ENCODE measurements at regions not wholly inside any gene's neighbourhood (a gene's known extent, or its start where the extent isn't known, plus 50 kb on each side); places are given as distances from the start of the nearest gene placed in this dataset.

DNA sequence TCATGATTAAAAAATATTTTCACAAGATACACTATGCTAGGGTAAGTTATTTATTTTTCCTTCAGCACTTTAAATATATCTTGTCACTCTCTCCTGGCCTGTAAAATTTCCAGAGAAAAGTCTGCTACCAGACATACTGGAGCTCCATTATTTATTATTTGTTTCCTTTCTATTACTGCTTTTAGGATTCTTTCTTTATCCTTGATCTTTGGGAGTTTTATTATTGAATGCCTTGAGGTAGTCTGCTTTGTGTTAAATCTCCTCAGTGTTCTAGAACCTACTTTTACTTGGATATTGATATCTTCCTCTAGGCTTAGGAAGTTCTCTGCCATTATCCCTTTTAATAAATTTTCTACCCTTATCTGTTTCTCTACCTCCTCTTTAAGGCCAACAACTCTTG, 142.0 kb upstream of the TGFBR2 start:
- POLR2A ChIA-PET: no interaction called here
- ATAC-seq: no peak

DNA sequence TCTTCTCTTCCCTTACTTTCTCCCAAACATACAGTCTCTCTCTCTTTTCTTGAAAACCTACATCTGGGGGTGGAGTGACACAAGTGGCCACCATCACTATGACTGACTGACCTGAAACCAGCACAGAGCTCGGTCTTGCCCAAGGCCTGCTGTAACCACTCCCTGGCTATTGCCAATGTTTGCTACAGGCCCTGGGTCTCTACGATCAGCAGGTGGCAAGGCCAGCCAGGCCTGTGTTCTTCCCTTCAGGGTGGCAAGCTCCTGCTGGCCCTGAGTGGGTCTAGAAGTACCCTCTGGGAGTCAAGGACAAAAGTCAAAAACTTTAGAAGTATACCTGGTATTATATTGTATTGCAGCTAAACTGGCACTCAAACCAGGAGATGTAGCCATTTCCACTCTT, 140.9 kb upstream of the TGFBR2 start:
- Mint-ChIP-seq H3K4me1 (peaks cover under 1% of the 10 kb centered on the region), H3K36me3 (ENCODE audit: low read depth) (no peaks in the 10 kb centered on the region), H3K27ac (no peak overlapping the region), H3K9me3 (ENCODE audit: low read depth) (peaks cover 6% of the 10 kb centered on the region), H3K27me3 (no peaks in the 10 kb centered on the region), H3K4me3 (no peak overlapping the region)
- POLR2A ChIA-PET: no interaction called here
- ATAC-seq (no peak), DNase-seq (no peak)
- intact Hi-C loops (cut with DNase I, micrococcal nuclease): no loop called here
- CTCF ChIA-PET: interaction anchor here (1.4 kb wide), 1 partner anchor 18 kb away, joined by 4 read pairs; no protein-coding TSS in a partner anchor

More for the DNA sequence above, 142.0 kb upstream of the TGFBR2 start:
- Mint-ChIP-seq H3K9me3 (ENCODE audit: low read depth) (peaks cover 9% of the 10 kb centered on the region), H3K4me1 (no peaks in the 10 kb centered on the region), H3K27ac (no peak overlapping the region), H3K27me3 (no peaks in the 10 kb centered on the region), H3K4me3 (no peak overlapping the region), H3K36me3 (ENCODE audit: low read depth) (no peaks in the 10 kb centered on the region)
- no peak for DNase-seq
- CTCF ChIA-PET: interaction anchor here (0.8 to 1.4 kb wide), 3 partner anchors 17 to 155 kb away, joined by 3 to 4 read pairs (median 3); no protein-coding TSS in a partner anchor
- intact Hi-C loops (cut with DNase I, micrococcal nuclease): no loop called here

DNA sequence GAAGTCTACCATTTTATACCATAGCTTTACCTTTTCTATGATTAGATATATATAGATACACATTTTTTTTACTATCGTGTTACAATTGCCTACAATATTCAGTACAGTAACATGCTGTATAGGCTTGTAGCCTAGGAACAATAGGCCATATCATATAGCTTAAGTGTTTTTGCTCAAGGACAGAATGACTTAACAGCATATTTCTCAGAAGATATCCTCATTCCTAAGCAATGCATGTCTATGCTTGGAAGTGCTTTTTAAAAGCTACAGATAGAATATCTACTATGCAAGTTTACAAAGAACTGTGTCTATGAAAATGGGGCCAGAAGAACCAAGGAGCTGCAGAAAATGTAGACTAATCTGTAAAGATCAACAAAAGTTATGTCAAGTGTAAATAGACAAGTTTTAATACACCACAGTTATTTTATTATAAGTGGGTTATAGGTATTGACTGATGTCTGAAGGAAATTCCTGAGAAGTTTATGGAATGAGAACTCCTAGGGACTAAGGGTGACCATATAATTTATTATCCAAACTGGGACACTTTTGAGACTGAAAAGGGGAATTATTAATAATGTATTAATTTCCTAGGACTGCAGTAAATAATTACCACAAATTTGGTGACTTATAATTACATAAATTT, 138.7 kb upstream of the TGFBR2 start:
- POLR2A ChIA-PET: no interaction called here
- DNase-seq (no peak), ATAC-seq (no peak)
- CTCF ChIA-PET: interaction anchor here (0.6 to 1.2 kb wide), 3 partner anchors 25 to 691 kb away, joined by 3 read pairs; no protein-coding TSS in a partner anchor
- Mint-ChIP-seq H3K27me3 (no peaks in the 10 kb centered on the region), H3K4me1 (peaks cover 6% of the 10 kb centered on the region), H3K4me3 (no peak overlapping the region), H3K27ac (no peak overlapping the region), H3K36me3 (ENCODE audit: low read depth) (no peaks in the 10 kb centered on the region), H3K9me3 (ENCODE audit: low read depth) (peaks cover 6% of the 10 kb centered on the region)
- intact Hi-C loops (cut with DNase I, micrococcal nuclease): no loop called here

DNA sequence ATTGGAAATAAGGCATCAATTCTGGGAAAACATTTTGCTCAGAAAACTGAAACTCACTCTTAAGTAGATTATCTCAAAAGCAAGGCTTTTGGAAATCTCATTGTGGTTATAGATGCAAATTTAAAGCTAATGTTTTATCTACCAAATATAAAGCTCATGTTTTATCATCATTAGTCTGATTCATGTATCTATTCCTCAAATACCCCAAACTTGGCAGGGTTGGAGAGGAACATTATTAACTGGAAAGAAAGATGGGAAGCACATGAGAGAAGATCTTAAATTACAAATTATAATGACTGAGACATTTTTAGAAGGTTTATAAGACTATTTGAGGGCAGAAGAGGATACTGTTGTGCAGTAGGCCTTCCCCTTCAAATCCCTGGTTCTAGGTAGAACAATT, 137.3 kb upstream of the TGFBR2 start:
- H3K27ac Mint-ChIP-seq: no peak overlapping the region
- H3K36me3 Mint-ChIP-seq (ENCODE audit: low read depth): no peaks in the 10 kb centered on the region
- H3K4me3 Mint-ChIP-seq: no peak overlapping the region
- ATAC-seq: no peak
- no peaks in the 10 kb centered on the region for H3K27me3 Mint-ChIP-seq
- intact Hi-C loops (cut with DNase I, micrococcal nuclease): no loop called here
- H3K9me3 Mint-ChIP-seq (ENCODE audit: low read depth): peaks cover 5% of the 10 kb centered on the region
- POLR2A ChIA-PET: no interaction called here
- CTCF ChIA-PET: no interaction called here
- no peak for DNase-seq
- peaks cover 12% of the 10 kb centered on the region for H3K4me1 Mint-ChIP-seq

DNA sequence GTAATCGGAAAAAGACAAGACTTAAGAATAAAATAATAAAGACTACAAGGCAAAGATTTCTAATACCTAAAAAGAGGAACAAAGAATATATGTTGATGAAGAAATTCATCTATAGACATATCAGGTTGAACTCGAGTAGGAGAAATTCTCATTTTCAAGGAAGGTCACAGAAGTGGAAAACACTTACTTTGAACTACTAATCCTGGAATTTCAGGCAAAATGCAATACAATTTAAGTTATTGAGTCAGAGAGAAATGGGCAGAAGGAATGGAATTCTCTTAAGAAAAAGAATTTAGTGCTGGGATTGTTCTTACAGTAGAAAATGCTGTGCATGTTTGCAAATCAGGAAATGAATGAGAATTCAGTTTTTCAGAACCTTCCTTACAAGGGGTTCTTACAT, 135.9 kb upstream of the TGFBR2 start:
- Mint-ChIP-seq H3K4me1 (peaks cover 25% of the 10 kb centered on the region), H3K36me3 (ENCODE audit: low read depth) (no peaks in the 10 kb centered on the region), H3K27me3 (no peaks in the 10 kb centered on the region), H3K4me3 (no peak overlapping the region), H3K27ac (no peak overlapping the region), H3K9me3 (ENCODE audit: low read depth) (no peaks in the 10 kb centered on the region)
- intact Hi-C loops (cut with DNase I, micrococcal nuclease): no loop called here
- POLR2A ChIA-PET: no interaction called here
- ATAC-seq: no peak
- CTCF ChIA-PET: no interaction called here
- DNase-seq: no peak

DNA sequence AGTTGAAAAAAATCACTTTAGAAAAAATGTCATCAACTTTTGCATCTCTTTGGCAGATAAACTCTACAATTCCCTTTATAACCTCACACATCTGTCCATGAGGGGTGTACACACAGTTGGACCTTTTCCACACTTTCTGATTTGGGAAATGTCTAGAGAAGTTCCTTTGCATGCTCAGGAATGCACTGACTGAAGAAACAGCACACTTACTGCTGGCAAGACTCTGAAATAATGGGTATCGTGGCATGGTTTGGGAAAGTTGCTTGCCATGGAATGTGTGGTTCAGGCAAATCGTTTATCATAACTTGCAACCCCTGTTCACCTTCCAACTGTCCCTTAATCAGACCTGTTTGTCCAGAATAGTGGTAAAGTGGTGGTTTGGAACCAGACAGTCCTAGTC, 135.3 kb upstream of the TGFBR2 start:
- H3K27ac Mint-ChIP-seq: no peak overlapping the region
- H3K4me3 Mint-ChIP-seq: no peak overlapping the region
- intact Hi-C loops (cut with DNase I, micrococcal nuclease): no loop called here
- no peak for ATAC-seq
- ChIA-PET POLR2A (no interaction called here), CTCF (no interaction called here)
- H3K9me3 Mint-ChIP-seq (ENCODE audit: low read depth): no peaks in the 10 kb centered on the region
- DNase-seq: no peak
- no peaks in the 10 kb centered on the region for H3K36me3 Mint-ChIP-seq (ENCODE audit: low read depth)
- H3K27me3 Mint-ChIP-seq: no peaks in the 10 kb centered on the region
- H3K4me1 Mint-ChIP-seq: peaks cover 30% of the 10 kb centered on the region

DNA sequence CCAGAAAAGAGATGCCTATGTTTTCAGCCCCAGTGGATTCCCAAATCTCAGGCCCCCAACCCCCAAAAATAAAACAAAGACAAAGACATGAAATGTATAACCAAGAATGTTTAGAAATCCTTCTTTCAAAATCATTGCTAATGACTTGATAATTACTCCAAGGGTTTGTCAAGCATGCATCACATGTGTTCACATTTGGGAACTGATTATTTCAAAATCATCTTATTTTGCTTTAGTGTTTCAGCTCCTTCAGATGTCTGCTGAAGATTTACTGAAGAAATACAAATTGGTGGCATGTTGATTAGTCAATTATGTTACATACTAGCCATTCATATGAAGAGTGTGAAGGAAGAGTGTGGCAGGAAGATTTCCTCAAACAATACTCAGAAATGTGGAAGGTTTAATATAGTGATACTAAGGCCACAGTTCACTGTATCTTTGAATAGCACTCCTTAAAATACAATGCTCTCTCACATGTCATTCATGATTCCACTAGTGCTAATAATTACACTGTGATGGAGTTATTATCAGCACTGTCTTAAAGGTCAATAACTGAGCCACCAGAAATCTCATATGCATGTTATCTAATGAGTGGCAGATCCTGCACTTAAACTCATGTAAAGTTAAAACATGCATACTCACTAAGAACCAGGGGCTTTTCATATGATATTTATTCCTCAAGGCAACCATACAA, 134.5 kb upstream of the TGFBR2 start:
- H3K36me3 Mint-ChIP-seq (ENCODE audit: low read depth): no peaks in the 10 kb centered on the region
- POLR2A ChIA-PET: no interaction called here
- intact Hi-C loops (cut with DNase I, micrococcal nuclease): no loop called here

DNA sequence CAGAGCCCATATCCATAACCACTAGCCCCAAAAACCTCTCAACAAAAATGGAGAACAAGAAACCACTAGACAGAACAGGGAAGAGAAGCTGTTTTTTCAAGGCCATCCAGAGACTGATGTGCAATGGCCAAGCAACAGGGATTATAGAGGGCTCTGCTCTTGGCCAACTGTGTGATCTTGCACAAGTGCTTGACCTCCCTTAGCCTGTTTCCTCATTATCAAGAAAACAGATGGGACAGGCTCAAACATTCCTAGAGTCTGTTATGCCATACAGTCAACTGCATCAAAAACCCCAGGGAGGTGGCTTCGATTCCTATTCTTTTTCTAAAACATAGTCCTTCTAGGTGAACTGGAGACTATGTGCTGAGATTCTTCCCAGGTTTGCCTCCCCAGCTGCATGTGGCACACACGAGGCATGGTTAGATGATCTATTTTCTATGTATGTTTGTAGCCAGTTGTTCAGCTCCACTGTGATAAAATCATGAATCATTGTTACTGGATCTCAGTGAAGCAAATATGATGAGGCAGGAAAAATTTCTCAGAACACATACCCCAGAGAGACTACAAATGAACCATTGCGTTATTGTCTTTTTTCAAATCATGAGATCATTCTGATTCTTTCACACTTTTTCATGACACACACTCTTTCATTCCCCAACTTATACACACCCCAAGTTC, 132.9 kb upstream of the TGFBR2 start:
- POLR2A ChIA-PET: no interaction called here
- Mint-ChIP-seq H3K27me3 (no peaks in the 10 kb centered on the region), H3K9me3 (ENCODE audit: low read depth) (no peaks in the 10 kb centered on the region), H3K4me1 (peaks cover 49% of the 10 kb centered on the region), H3K27ac (no peak overlapping the region), H3K4me3 (no peak overlapping the region), H3K36me3 (ENCODE audit: low read depth) (no peaks in the 10 kb centered on the region)
- intact Hi-C loops (cut with DNase I, micrococcal nuclease): loop anchor here in 1 of 2 experiments (2.0 kb wide), 2 partner anchors 127 to 133 kb away; partner anchors contain the start of gene TGFBR2
- ATAC-seq (peak; percentile 35), DNase-seq (no peak)
- CTCF ChIA-PET: interaction anchor here (1.2 to 2.1 kb wide), 3 partner anchors 19 to 220 kb away, joined by 3 to 8 read pairs (median 3); no protein-coding TSS in a partner anchor

More for the DNA sequence above, 134.5 kb upstream of the TGFBR2 start:
- DNase-seq (no peak), ATAC-seq (no peak)
- H3K4me1 Mint-ChIP-seq: peaks cover 38% of the 10 kb centered on the region
- no peaks in the 10 kb centered on the region for H3K27me3 Mint-ChIP-seq
- H3K27ac Mint-ChIP-seq: no peak overlapping the region
- no peak overlapping the region for H3K4me3 Mint-ChIP-seq
- CTCF ChIA-PET: no interaction called here
- no peaks in the 10 kb centered on the region for H3K9me3 Mint-ChIP-seq (ENCODE audit: low read depth)

DNA sequence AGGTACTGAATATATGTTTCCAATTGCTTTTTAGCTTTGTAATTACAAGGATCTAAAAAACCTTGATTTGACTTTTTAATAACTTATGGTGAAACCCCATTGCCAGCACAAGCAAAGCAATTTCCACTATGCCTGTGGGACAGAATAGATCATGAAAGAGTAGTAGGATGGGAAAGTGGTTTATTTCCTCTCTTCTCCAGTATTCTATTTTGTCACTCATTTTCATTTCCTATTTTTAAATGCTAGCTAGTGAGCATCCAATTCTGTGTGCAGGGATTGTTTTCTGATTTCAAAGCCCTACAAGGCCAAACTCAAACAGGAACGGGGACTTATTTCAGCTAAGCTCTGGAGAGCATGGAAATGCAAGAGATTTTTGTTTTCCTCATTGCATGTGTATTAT, 132.0 kb upstream of the TGFBR2 start:
- peaks cover 52% of the 10 kb centered on the region for H3K4me1 Mint-ChIP-seq
- no peak overlapping the region for H3K4me3 Mint-ChIP-seq
- DNase-seq: no peak
- ATAC-seq: no peak
- ChIA-PET CTCF (interaction anchor here (0.8 to 2.1 kb wide), 5 partner anchors 18 to 294 kb away, joined by 3 to 8 read pairs (median 3); no protein-coding TSS in a partner anchor), POLR2A (no interaction called here)
- intact Hi-C loops (cut with DNase I, micrococcal nuclease): loop anchor here in 1 of 2 experiments (2.0 kb wide), 2 partner anchors 128 to 132 kb away; partner anchors contain the start of gene TGFBR2
- H3K36me3 Mint-ChIP-seq (ENCODE audit: low read depth): peaks cover under 1% of the 10 kb centered on the region
- no peaks in the 10 kb centered on the region for H3K27me3 Mint-ChIP-seq
- H3K27ac Mint-ChIP-seq: no peak overlapping the region
- peaks cover 3% of the 10 kb centered on the region for H3K9me3 Mint-ChIP-seq (ENCODE audit: low read depth)

DNA sequence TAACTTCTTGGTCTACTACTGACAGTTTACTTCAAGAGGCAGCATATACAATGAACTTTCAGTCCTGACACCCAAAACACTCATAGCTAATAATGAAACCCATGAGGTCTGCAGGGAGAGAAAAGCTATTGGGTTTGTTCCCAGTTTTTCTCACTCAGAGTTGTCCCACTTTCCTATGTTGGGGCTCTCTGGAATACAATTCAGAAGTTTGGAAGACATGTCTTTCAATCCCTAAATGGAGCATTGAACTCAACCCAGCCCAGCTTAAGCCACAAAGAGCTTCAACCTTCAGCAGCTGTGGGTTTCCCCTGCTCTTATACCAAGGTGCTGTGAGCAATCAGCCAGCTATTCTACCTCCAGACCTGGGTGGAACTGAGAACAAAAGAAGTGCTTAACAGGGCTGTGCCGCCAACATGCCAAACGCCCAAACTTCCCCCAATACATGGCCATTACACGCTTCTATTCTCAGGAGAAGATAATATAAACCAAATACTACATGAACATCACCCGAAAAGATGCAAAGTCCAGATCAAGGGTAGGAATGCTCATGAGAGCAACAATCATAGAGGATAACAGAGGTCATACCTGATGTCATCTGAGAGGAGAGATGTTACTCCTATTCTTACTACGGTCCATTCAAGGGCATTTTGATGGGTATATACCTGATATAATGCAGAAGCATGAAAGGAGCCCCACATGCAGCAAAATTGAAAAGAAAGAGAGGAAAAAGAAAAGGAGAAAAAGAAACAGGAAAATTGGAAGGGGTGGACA, 131.2 kb upstream of the TGFBR2 start:
- H3K27me3 Mint-ChIP-seq: no peaks in the 10 kb centered on the region
- H3K9me3 Mint-ChIP-seq (ENCODE audit: low read depth): peaks cover 8% of the 10 kb centered on the region
- ATAC-seq (peak; percentile 83), DNase-seq (peak; percentile 60)
- no peak overlapping the region for H3K4me3 Mint-ChIP-seq
- POLR2A ChIA-PET: interaction anchor here (0.6 kb wide), 1 partner anchor 147 kb away, joined by 3 read pairs; no protein-coding TSS in a partner anchor
- CTCF ChIA-PET: interaction anchor here (0.8 to 2.1 kb wide), 5 partner anchors 16 to 293 kb away, joined by 3 to 8 read pairs (median 3); no protein-coding TSS in a partner anchor
- peaks cover 52% of the 10 kb centered on the region for H3K4me1 Mint-ChIP-seq
- peaks cover 6% of the 10 kb centered on the region for H3K36me3 Mint-ChIP-seq (ENCODE audit: low read depth)
- peak overlapping the region; percentile 22 for H3K27ac Mint-ChIP-seq
- intact Hi-C loops (cut with DNase I, micrococcal nuclease): loop anchor here (2.0 to 5.0 kb wide), 4 partner anchors 128 to 132 kb away; partner anchors contain the start of gene TGFBR2 (in 2 of the 2)

DNA sequence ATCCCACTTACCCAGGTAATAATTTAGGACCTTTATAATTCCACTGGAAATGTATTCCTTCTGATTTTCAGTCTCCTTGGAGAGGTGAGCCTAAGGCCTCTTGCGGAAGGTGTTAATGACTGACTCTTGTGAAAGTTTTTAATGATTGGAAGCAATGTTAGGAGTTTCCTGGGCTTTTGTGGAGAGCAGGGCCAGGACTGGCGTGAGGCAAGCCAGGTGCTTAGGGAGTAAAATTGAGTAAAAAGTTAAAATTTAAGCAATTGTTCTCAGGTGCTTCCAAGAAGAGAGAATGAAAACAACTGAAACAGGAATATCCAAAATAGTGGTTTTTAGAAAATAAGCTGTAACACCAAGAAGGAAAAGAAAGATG, 130.6 kb upstream of the TGFBR2 start:
- Mint-ChIP-seq H3K27ac (no peak overlapping the region), H3K4me3 (no peak overlapping the region), H3K4me1 (peaks cover 50% of the 10 kb centered on the region), H3K36me3 (ENCODE audit: low read depth) (peaks cover 6% of the 10 kb centered on the region), H3K27me3 (no peaks in the 10 kb centered on the region), H3K9me3 (ENCODE audit: low read depth) (peaks cover 8% of the 10 kb centered on the region)
- CTCF ChIA-PET: interaction anchor here (1.0 kb wide), 1 partner anchor 16 kb away, joined by 3 read pairs; no protein-coding TSS in a partner anchor
- POLR2A ChIA-PET: interaction anchor here (0.6 kb wide), 1 partner anchor 146 kb away, joined by 3 read pairs; no protein-coding TSS in a partner anchor
- DNase-seq (no peak), ATAC-seq (no peak)
- intact Hi-C loops (cut with DNase I, micrococcal nuclease): loop anchor here (2.0 to 5.0 kb wide), 5 partner anchors 27 to 132 kb away; partner anchors contain the start of gene TGFBR2 (in 2 of the 2)

Data from activated CD4-positive, alpha-beta T cell treated with anti-CD3 and anti-CD28 coated beads for 36 hours (primary cell).